Nephron (organoid): ENCODE measurements at regions not wholly inside any gene's neighbourhood (a gene's known extent, or its start where the extent isn't known, plus 50 kb on each side); places are given as distances from the start of the nearest gene placed in this dataset.

Experiments used
- H3K27ac Mint-ChIP-seq, 3 experiments: 2 replicates each; pipeline ENCODE4 v1.8.0; 2020; ENCODE audit warnings: mixed read lengths in 3 of 3, mild to moderate bottlenecking in 2 of 3, moderate library complexity in 1 of 3
- H3K27me3 Mint-ChIP-seq: 2 replicates; pipeline ENCODE4 v1.8.0; 2021; ENCODE audit warnings: low read depth, mild to moderate bottlenecking, moderate library complexity, mixed read lengths
- H3K36me3 Mint-ChIP-seq: 2 replicates; pipeline ENCODE4 v1.8.0; 2020; ENCODE audit warnings: low read depth, mixed read lengths
- H3K4me1 Mint-ChIP-seq: 2 replicates; pipeline ENCODE4 v1.8.0; 2020; ENCODE audit warnings: mixed read lengths
- H3K4me3 Mint-ChIP-seq, 3 experiments: 2 replicates each; pipeline ENCODE4 v1.8.0; 2020; ENCODE audit warnings: mild to moderate bottlenecking in 3 of 3, mixed read lengths in 3 of 3, moderate library complexity in 2 of 3
- H3K9me3 Mint-ChIP-seq: 2 replicates; pipeline ENCODE4 v1.8.0; 2020; ENCODE audit warnings: mixed read lengths
- TF ChIP-seq, protein P1 (sequence below), 3 experiments: fragments of 200-600 bp; sonication (generic); IDR thresholded peaks; one replicate each; pipeline ENCODE4 v1.5.0; 2021; ENCODE audit warnings: antibody characterized with exemption in 3 of 3; ENCODE audit not compliant: unreplicated experiment in 3 of 3

DNA sequence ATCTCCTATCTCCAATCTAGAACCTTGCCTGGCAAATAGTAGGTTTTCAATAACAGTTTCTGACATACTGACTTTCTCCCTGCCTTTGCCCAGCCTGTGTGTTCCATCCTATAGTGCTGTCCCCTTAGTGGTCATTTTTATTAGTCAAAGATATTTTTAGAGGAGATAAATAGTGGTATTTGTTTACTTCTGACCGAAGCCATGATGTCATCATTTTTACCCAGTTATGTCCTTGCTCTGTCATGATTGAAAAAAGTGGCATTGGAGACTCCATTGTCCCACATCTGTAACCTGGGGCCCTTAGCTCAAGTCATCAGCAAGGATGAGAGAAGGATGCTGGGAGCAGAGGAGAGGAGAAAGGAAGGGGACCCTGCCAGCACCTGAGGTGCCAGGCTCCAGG, 80.6 kb upstream of the ATP2B2 start:
- Mint-ChIP-seq H3K9me3 (no peaks in the 10 kb centered on the region), H3K27ac (no peak overlapping the region), H3K4me1 (no peaks in the 10 kb centered on the region), H3K36me3 (no peaks in the 10 kb centered on the region), H3K4me3 (no peak overlapping the region), H3K27me3 (peaks cover 56% of the 10 kb centered on the region)
- TF ChIP-seq, protein P1, sequence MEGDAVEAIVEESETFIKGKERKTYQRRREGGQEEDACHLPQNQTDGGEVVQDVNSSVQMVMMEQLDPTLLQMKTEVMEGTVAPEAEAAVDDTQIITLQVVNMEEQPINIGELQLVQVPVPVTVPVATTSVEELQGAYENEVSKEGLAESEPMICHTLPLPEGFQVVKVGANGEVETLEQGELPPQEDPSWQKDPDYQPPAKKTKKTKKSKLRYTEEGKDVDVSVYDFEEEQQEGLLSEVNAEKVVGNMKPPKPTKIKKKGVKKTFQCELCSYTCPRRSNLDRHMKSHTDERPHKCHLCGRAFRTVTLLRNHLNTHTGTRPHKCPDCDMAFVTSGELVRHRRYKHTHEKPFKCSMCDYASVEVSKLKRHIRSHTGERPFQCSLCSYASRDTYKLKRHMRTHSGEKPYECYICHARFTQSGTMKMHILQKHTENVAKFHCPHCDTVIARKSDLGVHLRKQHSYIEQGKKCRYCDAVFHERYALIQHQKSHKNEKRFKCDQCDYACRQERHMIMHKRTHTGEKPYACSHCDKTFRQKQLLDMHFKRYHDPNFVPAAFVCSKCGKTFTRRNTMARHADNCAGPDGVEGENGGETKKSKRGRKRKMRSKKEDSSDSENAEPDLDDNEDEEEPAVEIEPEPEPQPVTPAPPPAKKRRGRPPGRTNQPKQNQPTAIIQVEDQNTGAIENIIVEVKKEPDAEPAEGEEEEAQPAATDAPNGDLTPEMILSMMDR (IDR thresholded peaks at IDR 0.05; ENCODE audit: unreplicated experiment in 3 of 3) = no peak

DNA sequence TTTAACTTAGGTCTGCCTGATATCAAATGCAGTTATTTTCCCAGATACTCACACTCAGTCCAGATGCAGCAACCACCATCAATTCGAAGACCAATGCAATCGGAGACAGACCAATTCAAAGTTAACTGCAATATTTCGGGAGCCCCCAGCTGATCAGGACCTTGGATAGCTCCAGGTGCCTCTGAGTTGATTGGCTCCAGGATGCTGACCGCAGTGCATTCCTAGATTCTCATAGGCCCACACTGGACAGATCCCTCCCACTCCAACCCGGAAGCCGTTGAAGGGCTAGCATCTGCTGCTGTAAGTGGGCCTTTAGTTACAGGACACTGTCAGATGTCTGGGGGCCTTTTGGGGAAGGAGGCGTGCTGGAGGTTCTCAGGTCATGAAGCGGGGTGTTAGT, 89.5 kb upstream of the ATP2B2 start:
- peaks cover 31% of the 10 kb centered on the region for H3K27me3 Mint-ChIP-seq
- H3K27ac Mint-ChIP-seq = no peak overlapping the region
- H3K9me3 Mint-ChIP-seq = no peaks in the 10 kb centered on the region
- H3K4me3 Mint-ChIP-seq = no peak overlapping the region
- TF ChIP-seq, protein P1 (IDR thresholded peaks at IDR 0.05; ENCODE audit: unreplicated experiment in 3 of 3) = no peak
- no peaks in the 10 kb centered on the region for H3K4me1 Mint-ChIP-seq
- no peaks in the 10 kb centered on the region for H3K36me3 Mint-ChIP-seq

DNA sequence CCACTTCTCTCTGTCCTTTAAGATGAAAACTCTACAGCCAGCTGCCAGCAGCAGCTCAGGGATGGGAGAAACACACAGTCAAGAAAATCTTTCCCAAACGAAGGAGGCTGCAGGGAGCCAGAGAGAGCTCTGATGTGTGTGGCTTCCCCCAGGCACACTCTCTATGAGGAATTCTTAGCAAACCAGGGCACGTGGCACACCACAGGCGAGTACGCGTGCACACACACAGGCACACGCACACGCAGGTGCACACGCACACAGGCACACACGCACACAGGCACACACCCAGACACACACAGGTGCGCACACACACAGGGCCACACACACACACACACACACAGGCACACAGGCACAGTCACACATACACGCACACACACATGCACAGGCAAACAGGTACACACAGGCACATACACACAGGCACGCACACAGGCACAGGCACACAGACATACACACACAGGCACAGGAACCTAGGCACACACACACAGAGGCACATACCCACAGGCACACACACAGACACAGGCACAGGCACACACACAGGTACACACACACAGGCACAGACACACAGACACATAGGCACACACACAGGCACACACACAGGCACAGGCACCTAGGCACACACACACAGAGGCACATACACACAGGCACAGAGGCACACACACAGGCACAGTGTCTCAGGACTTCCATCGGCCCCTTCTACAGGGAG, 91.5 kb upstream of the ATP2B2 start:
- Mint-ChIP-seq H3K27ac (no peak overlapping the region), H3K4me1 (no peaks in the 10 kb centered on the region), H3K4me3 (no peak overlapping the region), H3K27me3 (peaks cover 26% of the 10 kb centered on the region), H3K9me3 (no peaks in the 10 kb centered on the region), H3K36me3 (no peaks in the 10 kb centered on the region)
- TF ChIP-seq, protein P1 (IDR thresholded peaks at IDR 0.05; ENCODE audit: unreplicated experiment in 3 of 3) = no peak

DNA sequence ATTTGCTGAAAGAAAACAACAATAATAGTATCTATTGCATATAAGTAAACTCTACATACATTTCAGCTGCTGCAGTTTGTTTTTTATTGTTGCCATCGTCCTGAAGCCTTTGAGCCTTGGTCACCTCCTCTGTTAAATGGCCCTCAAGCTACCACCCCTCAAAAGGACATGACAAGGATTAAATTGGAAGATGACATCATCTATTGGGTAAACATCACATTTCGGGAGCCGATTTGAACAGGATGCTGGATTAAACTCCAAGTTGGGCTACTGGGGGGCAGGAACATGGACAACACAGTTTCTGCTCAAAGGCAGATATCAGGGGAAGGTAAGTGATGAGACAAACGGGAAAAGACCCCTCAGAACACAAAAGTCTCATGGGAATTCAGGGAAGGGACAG, 92.3 kb upstream of the ATP2B2 start:
- no peak overlapping the region for H3K27ac Mint-ChIP-seq
- H3K27me3 Mint-ChIP-seq = peaks cover 33% of the 10 kb centered on the region
- no peaks in the 10 kb centered on the region for H3K4me1 Mint-ChIP-seq
- H3K9me3 Mint-ChIP-seq = no peaks in the 10 kb centered on the region
- H3K4me3 Mint-ChIP-seq = no peak overlapping the region
- no peaks in the 10 kb centered on the region for H3K36me3 Mint-ChIP-seq
- TF ChIP-seq, protein P1 (IDR thresholded peaks at IDR 0.05; ENCODE audit: unreplicated experiment in 3 of 3) = no peak

DNA sequence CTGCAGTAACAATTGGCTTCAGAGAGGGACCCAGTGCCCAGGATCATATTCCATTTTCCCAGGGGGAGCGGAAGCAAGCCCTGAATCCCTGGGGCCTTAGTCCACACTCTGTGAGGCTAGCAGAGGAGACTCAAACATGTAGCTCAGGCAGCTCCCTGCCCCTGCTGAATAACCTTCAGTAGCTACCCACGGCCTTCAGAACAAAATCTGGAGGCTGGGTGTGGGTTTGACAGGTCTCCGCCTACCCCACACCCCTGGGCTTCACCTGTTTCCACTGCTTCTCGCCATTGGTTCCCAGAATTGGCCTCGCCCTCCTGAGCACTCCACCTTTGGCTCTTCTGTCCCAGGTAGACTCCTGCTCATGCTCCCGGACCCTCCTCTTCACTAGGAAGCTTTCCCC, 93.6 kb upstream of the ATP2B2 start:
- H3K4me3 Mint-ChIP-seq = no peak overlapping the region
- peaks cover 43% of the 10 kb centered on the region for H3K27me3 Mint-ChIP-seq
- H3K9me3 Mint-ChIP-seq = no peaks in the 10 kb centered on the region
- no peak overlapping the region for H3K27ac Mint-ChIP-seq
- H3K36me3 Mint-ChIP-seq = no peaks in the 10 kb centered on the region
- H3K4me1 Mint-ChIP-seq = peaks cover 5% of the 10 kb centered on the region
- TF ChIP-seq, protein P1 (IDR thresholded peaks at IDR 0.05; ENCODE audit: unreplicated experiment in 3 of 3) = no peak

DNA sequence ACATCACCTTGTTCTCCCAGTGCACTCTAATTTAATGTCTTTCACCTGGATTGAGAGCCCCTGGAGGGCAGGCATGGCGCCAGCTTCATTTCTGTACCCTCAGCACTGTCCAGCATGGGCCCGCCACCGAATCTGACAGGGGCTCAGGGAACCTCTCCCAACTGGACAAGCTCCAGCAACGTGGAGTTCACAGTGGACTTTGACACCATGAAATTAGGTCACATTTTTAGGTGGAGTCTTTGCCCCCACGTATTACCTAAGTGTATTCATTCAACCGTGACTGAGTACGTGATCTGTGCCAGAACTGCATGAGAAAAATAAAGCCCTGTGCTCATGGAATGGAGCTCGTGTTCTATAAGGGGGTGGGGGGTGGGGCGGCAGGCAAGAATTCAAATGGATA, 94.1 kb upstream of the ATP2B2 start:
- Mint-ChIP-seq H3K4me3 (no peak overlapping the region), H3K27me3 (peaks cover 46% of the 10 kb centered on the region), H3K9me3 (no peaks in the 10 kb centered on the region), H3K4me1 (peaks cover 5% of the 10 kb centered on the region), H3K27ac (no peak overlapping the region), H3K36me3 (no peaks in the 10 kb centered on the region)
- TF ChIP-seq, protein P1 (IDR thresholded peaks at IDR 0.05; ENCODE audit: unreplicated experiment in 3 of 3) = no peak
